ENCODE measurements at regions not wholly inside any gene's neighbourhood (a gene's known extent, or its start where the extent isn't known, plus 50 kb on each side); places are given as distances from the start of the nearest gene placed in this dataset.

DNA sequence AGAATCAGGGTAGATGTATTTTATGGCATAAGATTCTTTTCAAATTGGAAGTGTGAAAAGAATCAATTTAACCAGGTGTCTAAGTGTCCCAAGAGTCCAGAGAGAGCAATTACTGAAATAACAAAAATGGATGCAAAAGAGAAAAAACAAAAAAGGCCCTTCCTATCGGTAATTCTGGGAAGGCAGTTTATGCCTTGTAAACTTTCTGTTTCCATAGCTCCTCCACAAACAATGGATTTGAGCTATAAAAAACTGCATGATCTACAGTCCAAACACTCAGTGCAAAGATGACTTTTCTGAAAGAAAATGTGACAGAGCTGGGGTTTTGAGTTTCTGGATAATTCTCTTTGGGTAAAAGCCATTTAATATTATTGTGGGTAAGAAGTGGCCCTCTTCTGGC, 366.1 kb downstream of the EN1 start:
- DNase-seq (ENCODE audit: low read depth): no peak
- TF ChIP-seq, protein P1, sequence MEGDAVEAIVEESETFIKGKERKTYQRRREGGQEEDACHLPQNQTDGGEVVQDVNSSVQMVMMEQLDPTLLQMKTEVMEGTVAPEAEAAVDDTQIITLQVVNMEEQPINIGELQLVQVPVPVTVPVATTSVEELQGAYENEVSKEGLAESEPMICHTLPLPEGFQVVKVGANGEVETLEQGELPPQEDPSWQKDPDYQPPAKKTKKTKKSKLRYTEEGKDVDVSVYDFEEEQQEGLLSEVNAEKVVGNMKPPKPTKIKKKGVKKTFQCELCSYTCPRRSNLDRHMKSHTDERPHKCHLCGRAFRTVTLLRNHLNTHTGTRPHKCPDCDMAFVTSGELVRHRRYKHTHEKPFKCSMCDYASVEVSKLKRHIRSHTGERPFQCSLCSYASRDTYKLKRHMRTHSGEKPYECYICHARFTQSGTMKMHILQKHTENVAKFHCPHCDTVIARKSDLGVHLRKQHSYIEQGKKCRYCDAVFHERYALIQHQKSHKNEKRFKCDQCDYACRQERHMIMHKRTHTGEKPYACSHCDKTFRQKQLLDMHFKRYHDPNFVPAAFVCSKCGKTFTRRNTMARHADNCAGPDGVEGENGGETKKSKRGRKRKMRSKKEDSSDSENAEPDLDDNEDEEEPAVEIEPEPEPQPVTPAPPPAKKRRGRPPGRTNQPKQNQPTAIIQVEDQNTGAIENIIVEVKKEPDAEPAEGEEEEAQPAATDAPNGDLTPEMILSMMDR (IDR thresholded peaks at IDR 0.05; ENCODE audit: low read depth, low read length): no peak
- TF ChIP-seq MYC (IDR thresholded peaks at IDR 0.05; ENCODE audit: low read depth, low read length): no peak
- TF ChIP-seq POLR2A (IDR thresholded peaks at IDR 0.05; ENCODE audit: extremely low read depth, insufficient read length): no peak
- H3K4me3 ChIP-seq (ENCODE audit: low read depth, low read length): no peak overlapping the region

DNA sequence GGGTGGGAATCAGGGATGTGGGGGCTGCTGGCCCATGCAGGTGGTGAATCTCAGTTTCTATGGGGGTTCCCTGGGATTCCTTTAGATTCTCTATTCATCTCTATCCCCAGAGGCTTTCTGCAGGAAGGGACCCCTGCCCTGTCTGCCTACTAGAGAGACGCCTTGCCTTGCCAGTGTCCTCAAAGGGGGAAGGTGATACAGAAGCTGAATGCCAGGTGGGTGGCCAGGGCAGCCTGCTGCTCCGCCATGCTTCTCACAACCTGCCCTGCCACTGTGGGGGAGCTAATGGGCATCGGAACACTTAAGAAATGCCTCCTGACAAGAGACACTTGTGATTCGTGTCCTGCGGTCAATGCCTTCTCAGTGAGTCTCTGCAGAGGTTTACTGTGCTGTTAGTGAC, 368.4 kb downstream of the EN1 start:
- TF ChIP-seq, protein P2, sequence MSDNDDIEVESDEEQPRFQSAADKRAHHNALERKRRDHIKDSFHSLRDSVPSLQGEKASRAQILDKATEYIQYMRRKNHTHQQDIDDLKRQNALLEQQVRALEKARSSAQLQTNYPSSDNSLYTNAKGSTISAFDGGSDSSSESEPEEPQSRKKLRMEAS (IDR thresholded peaks at IDR 0.05; ENCODE audit: low read depth, low read length): no peak
- TF ChIP-seq MYC (IDR thresholded peaks at IDR 0.05; ENCODE audit: low read depth, low read length) (no peak), POLR2A (IDR thresholded peaks at IDR 0.05; ENCODE audit: extremely low read depth, insufficient read length) (no peak)
- TF ChIP-seq, protein P1 (IDR thresholded peaks at IDR 0.05; ENCODE audit: low read depth, low read length): no peak

DNA sequence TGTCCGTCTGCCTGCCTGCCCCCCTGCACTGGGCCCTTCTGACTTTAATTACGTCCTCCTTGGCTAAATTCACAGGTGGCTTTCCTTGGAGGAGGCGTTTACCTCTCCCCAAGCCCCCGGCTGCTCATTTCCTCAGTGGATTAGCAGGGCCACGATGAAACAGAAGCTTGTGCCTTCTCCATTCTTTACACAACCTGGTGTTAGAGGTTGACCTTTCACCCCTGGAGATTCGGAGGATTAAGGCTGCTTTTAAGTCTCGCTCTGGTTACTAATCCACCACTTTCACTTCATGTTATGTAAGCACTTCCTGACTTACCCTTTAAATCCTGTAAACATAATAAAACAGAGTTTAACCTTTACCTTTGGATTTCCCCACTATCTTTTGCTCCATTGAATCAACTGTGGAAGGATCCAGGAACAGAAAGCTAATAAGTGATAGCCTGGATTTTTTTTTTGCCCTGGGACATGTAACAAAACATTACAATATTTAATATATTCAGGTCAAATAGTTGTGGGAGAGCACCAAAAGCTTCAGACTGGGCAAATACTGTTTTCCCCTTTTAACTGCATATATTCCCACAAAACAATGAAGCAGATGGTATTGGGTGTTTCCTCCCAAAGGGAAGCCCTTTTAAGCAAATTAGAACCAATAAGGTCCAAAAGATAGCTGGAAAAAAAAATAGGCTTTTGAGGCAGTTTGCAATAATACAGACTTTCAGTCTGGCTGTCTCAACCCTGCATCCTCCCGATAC, 370.2 kb downstream of the EN1 start:
- no peak overlapping the region for H3K4me3 ChIP-seq (ENCODE audit: low read depth, low read length)
- no peak for TF ChIP-seq MYC (IDR thresholded peaks at IDR 0.05; ENCODE audit: low read depth, low read length)
- TF ChIP-seq POLR2A (IDR thresholded peaks at IDR 0.05; ENCODE audit: extremely low read depth, insufficient read length): no peak
- TF ChIP-seq, protein P1 (IDR thresholded peaks at IDR 0.05; ENCODE audit: low read depth, low read length): no peak
- TF ChIP-seq, protein P2 (IDR thresholded peaks at IDR 0.05; ENCODE audit: low read depth, low read length): no peak
- no peak for DNase-seq (ENCODE audit: low read depth)

More for the DNA sequence above, 368.4 kb downstream of the EN1 start:
- DNase-seq (ENCODE audit: low read depth): no peak
- no peak overlapping the region for H3K4me3 ChIP-seq (ENCODE audit: low read depth, low read length)

DNA sequence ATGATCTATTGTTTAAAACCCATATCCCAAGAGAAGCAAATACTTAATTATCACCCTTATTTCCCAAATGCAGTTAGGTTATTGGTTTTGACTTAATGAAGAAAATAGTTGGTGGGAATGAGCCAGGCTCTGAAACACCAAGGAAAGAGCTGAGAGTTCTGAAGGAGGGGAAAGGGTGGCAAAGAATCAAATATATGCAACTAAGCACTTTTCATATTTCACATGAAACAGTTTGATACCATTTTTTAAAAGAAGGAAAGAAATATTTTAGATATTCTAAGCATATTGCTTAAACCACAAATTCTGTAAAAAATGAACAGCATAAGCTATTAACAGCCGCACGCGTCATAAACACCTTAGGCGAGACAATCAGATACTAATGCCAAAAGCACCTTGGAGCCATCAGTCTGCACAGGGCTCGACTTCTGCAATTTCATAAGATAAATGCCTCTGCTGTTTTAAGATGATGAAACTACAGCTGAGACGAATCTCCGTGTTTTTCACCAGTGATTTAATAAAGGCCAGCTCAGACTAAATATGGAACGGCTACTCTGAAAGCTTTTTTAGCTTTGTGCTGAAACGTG, 371.7 kb downstream of the EN1 start:
- H3K4me3 ChIP-seq (ENCODE audit: low read depth, low read length): no peak overlapping the region
- no peak for DNase-seq (ENCODE audit: low read depth)
- TF ChIP-seq MYC (IDR thresholded peaks at IDR 0.05; ENCODE audit: low read depth, low read length) (no peak), POLR2A (IDR thresholded peaks at IDR 0.05; ENCODE audit: extremely low read depth, insufficient read length) (no peak)
- TF ChIP-seq, protein P2 (IDR thresholded peaks at IDR 0.05; ENCODE audit: low read depth, low read length): no peak
- TF ChIP-seq, protein P1 (IDR thresholded peaks at IDR 0.05; ENCODE audit: low read depth, low read length): no peak

DNA sequence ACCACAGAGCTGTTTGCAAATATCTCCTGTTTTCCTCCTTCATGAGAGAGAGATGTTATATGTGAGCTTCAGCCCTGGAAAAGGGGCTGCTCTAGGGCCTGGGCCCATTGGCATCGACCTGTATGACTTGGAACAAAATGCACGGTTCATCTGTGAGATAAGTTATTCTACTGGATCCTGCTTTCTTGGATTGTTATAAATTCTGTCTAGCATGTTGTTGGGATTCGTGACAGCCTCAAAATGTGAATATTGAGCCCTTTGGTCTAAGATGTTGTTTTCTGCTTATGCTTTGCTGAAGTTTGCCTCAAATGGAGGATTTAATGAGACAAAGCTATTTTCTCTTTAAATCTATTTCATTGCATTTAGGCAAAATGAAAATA, 372.9 kb downstream of the EN1 start:
- DNase-seq (ENCODE audit: low read depth): no peak
- no peak for TF ChIP-seq MYC (IDR thresholded peaks at IDR 0.05; ENCODE audit: low read depth, low read length)
- TF ChIP-seq, protein P2 (IDR thresholded peaks at IDR 0.05; ENCODE audit: low read depth, low read length): no peak
- TF ChIP-seq, protein P1 (IDR thresholded peaks at IDR 0.05; ENCODE audit: low read depth, low read length): no peak
- TF ChIP-seq POLR2A (IDR thresholded peaks at IDR 0.05; ENCODE audit: extremely low read depth, insufficient read length): no peak

More for the DNA sequence above, 372.9 kb downstream of the EN1 start:
- no peak overlapping the region for H3K4me3 ChIP-seq (ENCODE audit: low read depth, low read length)
